Mesenchymal stem cell (in vitro differentiated cells and primary cell): ENCODE measurements at regions not wholly inside any gene's neighbourhood (a gene's known extent, or its start where the extent isn't known, plus 50 kb on each side); places are given as distances from the start of the nearest gene placed in this dataset.
A peak's percentile ranks its signal among the peaks of the same experiment; 100 is the strongest.

Experiments
- DNase-seq: peaks from one replicate; pipeline ENCODE4 v3.0.0-alpha.2; 2013
- H2AFZ ChIP-seq: one replicate; pipeline ENCODE4 v1.6.1; 2013; ENCODE audit warnings: low read depth, mild to moderate bottlenecking, control low read depth, inconsistent platforms, low read length, moderate library complexity
- H2AK5ac ChIP-seq: 2 replicates; pipeline ENCODE4 v1.6.1; 2013; ENCODE audit warnings: low read length, moderate library complexity, mild to moderate bottlenecking, inconsistent platforms; ENCODE audit not compliant: severe bottlenecking
- H2BK120ac ChIP-seq: one replicate; pipeline ENCODE4 v1.6.1; 2013; ENCODE audit warnings: low read depth, mild to moderate bottlenecking, inconsistent platforms, low read length, moderate library complexity
- H2BK12ac ChIP-seq, 2 experiments: one replicate each; pipeline ENCODE4 v1.6.1; 2013; ENCODE audit warnings: inconsistent platforms in 2 of 2, low read length in 2 of 2, mild to moderate bottlenecking in 2 of 2, moderate library complexity in 2 of 2, control low read depth in 1 of 2
- H2BK15ac ChIP-seq: one replicate; pipeline ENCODE4 v1.6.1; 2013; ENCODE audit warnings: mild to moderate bottlenecking, low read depth, inconsistent platforms; ENCODE audit not compliant: poor library complexity, severe bottlenecking
- H2BK5ac ChIP-seq: 2 replicates; pipeline ENCODE4 v1.6.1; 2013; ENCODE audit warnings: low read depth, mild to moderate bottlenecking, low read length, control low read depth, inconsistent platforms; ENCODE audit not compliant: poor library complexity, severe bottlenecking
- H3K14ac ChIP-seq, 2 experiments: one replicate each; pipeline ENCODE4 v1.6.1; 2013; ENCODE audit warnings: inconsistent platforms in 2 of 2, low read length in 2 of 2, control low read depth in 1 of 2, mild to moderate bottlenecking in 1 of 2, moderate library complexity in 1 of 2
- H3K18ac ChIP-seq, 2 experiments: one replicate each; pipeline ENCODE4 v1.6.1; 2013; ENCODE audit warnings: inconsistent platforms in 2 of 2, low read length in 2 of 2, control low read depth in 1 of 2, low read depth in 1 of 2, mild to moderate bottlenecking in 1 of 2
- H3K23ac ChIP-seq, 2 experiments: one replicate each; pipeline ENCODE4 v1.6.1; 2013; ENCODE audit warnings: inconsistent platforms in 2 of 2, low read length in 2 of 2, mild to moderate bottlenecking in 2 of 2, moderate library complexity in 2 of 2, control low read depth in 1 of 2
- H3K27ac ChIP-seq: 2 replicates; pipeline ENCODE4 v1.5.1; 2013; ENCODE audit warnings: mild to moderate bottlenecking, moderate library complexity, low read length, control low read depth, inconsistent platforms; ENCODE audit not compliant: poor library complexity, severe bottlenecking
- H3K27me3 ChIP-seq, 2 experiments: 2 replicates each; pipeline versions ENCODE4 v1.6.1 to v1.7.0; 2013; ENCODE audit warnings: low read length in 2 of 2, mild to moderate bottlenecking in 2 of 2, moderate library complexity in 2 of 2, control low read depth in 1 of 2, inconsistent platforms in 1 of 2; ENCODE audit not compliant: control insufficient read depth in 1 of 2, insufficient read depth in 1 of 2
- H3K36me3 ChIP-seq, 2 experiments: 2 replicates each; pipeline versions ENCODE4 v1.6.1 to v1.7.0; 2013; ENCODE audit warnings: low read length in 2 of 2, control low read depth in 1 of 2, inconsistent platforms in 1 of 2, low read depth in 1 of 2, mild to moderate bottlenecking in 1 of 2; ENCODE audit not compliant: insufficient read depth in 2 of 2, control insufficient read depth in 1 of 2
- H3K4ac ChIP-seq, 2 experiments: one replicate each; pipeline ENCODE4 v1.6.1; 2013; ENCODE audit warnings: inconsistent platforms in 2 of 2, low read length in 2 of 2, mild to moderate bottlenecking in 2 of 2, moderate library complexity in 2 of 2, control low read depth in 1 of 2, low read depth in 1 of 2
- H3K4me1 ChIP-seq: 2 replicates; pipeline ENCODE4 v1.6.1; 2013; ENCODE audit warnings: low read depth, low read length, control low read depth; ENCODE audit not compliant: control insufficient read depth, insufficient read depth
- H3K4me2 ChIP-seq: 2 replicates; pipeline ENCODE4 v1.6.1; 2013; ENCODE audit warnings: low read length, mild to moderate bottlenecking, inconsistent platforms; ENCODE audit not compliant: poor library complexity, severe bottlenecking
- H3K4me3 ChIP-seq, 2 experiments: 2 replicates each; pipeline versions ENCODE4 v1.5.1 to v1.7.0; 2013; ENCODE audit warnings: low read length in 2 of 2, mild to moderate bottlenecking in 2 of 2, control low read depth in 1 of 2, low read depth in 1 of 2; ENCODE audit not compliant: insufficient read depth in 1 of 2
- H3K79me1 ChIP-seq: replicated peaks from 2 replicates; pipeline ENCODE4 v1.6.1; 2013; ENCODE audit warnings: mild to moderate bottlenecking, control low read depth, low read length, inconsistent platforms; ENCODE audit not compliant: poor library complexity, severe bottlenecking
- H3K9ac ChIP-seq: 2 replicates; pipeline ENCODE4 v1.7.0; 2013; ENCODE audit warnings: mild to moderate bottlenecking, low read length, moderate library complexity
- H3K9me3 ChIP-seq: 2 replicates; pipeline ENCODE4 v1.7.0; 2013; ENCODE audit warnings: mild to moderate bottlenecking, low read length; ENCODE audit not compliant: control insufficient read depth
- H4K8ac ChIP-seq: one replicate; pipeline ENCODE4 v1.6.1; 2013; ENCODE audit warnings: inconsistent platforms, mild to moderate bottlenecking, low read length, moderate library complexity
- H4K91ac ChIP-seq: one replicate; pipeline ENCODE4 v1.6.1; 2013; ENCODE audit warnings: mild to moderate bottlenecking, low read length, inconsistent platforms
- WGBS: methylation state at CpG from one replicate; pipeline ENCODE4 v1.1.7; 2013; ENCODE audit warnings: mixed read lengths; 5-methylcytosine and 5-hydroxymethylcytosine counted together

GRCh38 chr16:13332713-13333255 lies 431.4 kb downstream of the SHISA9 start:
- Histone ChIP-seq H2BK15ac (no peak overlapping the region), H4K91ac (no peak overlapping the region), H3K9me3 (no peaks in the 10 kb centered on the region), H3K4me3 (no peak overlapping the region), H3K4me1 (no peaks in the 10 kb centered on the region), H2BK5ac (no peak overlapping the region), H3K23ac (no peak overlapping the region), H3K27me3 (no peaks in the 10 kb centered on the region), H3K18ac (no peak overlapping the region), H2AFZ (no peak overlapping the region), H3K4me2 (no peak overlapping the region), H3K36me3 (no peaks in the 10 kb centered on the region), H4K8ac (no peak overlapping the region), H3K79me1 (no peaks in the 10 kb centered on the region), H3K27ac (no peak overlapping the region), H3K14ac (no peak overlapping the region), H3K4ac (no peak overlapping the region), H2BK120ac (no peak overlapping the region), H2AK5ac (no peak overlapping the region), H2BK12ac (no peak overlapping the region), H3K9ac (no peak overlapping the region)
- WGBS = 60% methylated on average over 7 of the region's 7 CpGs
- no peak for DNase-seq

GRCh38 chr16:13333336-13333735 lies 431.9 kb downstream of the SHISA9 start:
- Histone ChIP-seq H3K4me2 (no peak overlapping the region), H3K4ac (no peak overlapping the region), H2AK5ac (no peak overlapping the region), H3K27ac (no peak overlapping the region), H4K8ac (no peak overlapping the region), H4K91ac (no peak overlapping the region), H3K79me1 (no peaks in the 10 kb centered on the region), H2AFZ (no peak overlapping the region), H2BK15ac (no peak overlapping the region), H2BK120ac (no peak overlapping the region), H3K14ac (no peak overlapping the region), H3K36me3 (no peaks in the 10 kb centered on the region), H2BK5ac (no peak overlapping the region), H3K9ac (no peak overlapping the region), H3K4me1 (no peaks in the 10 kb centered on the region), H3K9me3 (no peaks in the 10 kb centered on the region), H2BK12ac (no peak overlapping the region), H3K23ac (no peak overlapping the region), H3K27me3 (no peaks in the 10 kb centered on the region), H3K18ac (no peak overlapping the region), H3K4me3 (no peak overlapping the region)
- DNase-seq = no peak
- 44% methylated on average over 1 of the region's 2 CpGs for WGBS

GRCh38 chr16:13335879-13336278 lies 434.5 kb downstream of the SHISA9 start:
- no peak overlapping the region for H3K9ac ChIP-seq
- H4K8ac ChIP-seq = no peak overlapping the region
- H2BK5ac ChIP-seq = no peak overlapping the region
- H3K4me2 ChIP-seq = no peak overlapping the region
- H3K14ac ChIP-seq = no peak overlapping the region
- no peak overlapping the region for H2AFZ ChIP-seq
- H3K4me1 ChIP-seq = no peaks in the 10 kb centered on the region
- no peak overlapping the region for H3K4me3 ChIP-seq
- no peaks in the 10 kb centered on the region for H3K79me1 ChIP-seq
- H3K18ac ChIP-seq = no peak overlapping the region
- peaks cover 5% of the 10 kb centered on the region for H3K9me3 ChIP-seq
- no peak overlapping the region for H4K91ac ChIP-seq
- H2AK5ac ChIP-seq = no peak overlapping the region
- H3K27ac ChIP-seq = no peak overlapping the region
- H2BK120ac ChIP-seq = no peak overlapping the region
- H3K27me3 ChIP-seq = no peaks in the 10 kb centered on the region
- H2BK15ac ChIP-seq = no peak overlapping the region
- WGBS = 75% methylated on average over 4 of the region's 6 CpGs
- no peak for DNase-seq
- H3K36me3 ChIP-seq = no peaks in the 10 kb centered on the region
- H3K23ac ChIP-seq = no peak overlapping the region
- no peak overlapping the region for H2BK12ac ChIP-seq
- H3K4ac ChIP-seq = no peak overlapping the region

GRCh38 chr16:13336335-13336734 lies 434.9 kb downstream of the SHISA9 start:
- no peaks in the 10 kb centered on the region for H3K79me1 ChIP-seq
- no peak overlapping the region for H2BK15ac ChIP-seq
- no peak overlapping the region for H2BK5ac ChIP-seq
- H3K36me3 ChIP-seq = no peaks in the 10 kb centered on the region
- H3K9me3 ChIP-seq = peaks cover 5% of the 10 kb centered on the region
- no peak overlapping the region for H2AFZ ChIP-seq
- H4K91ac ChIP-seq = no peak overlapping the region
- no peak overlapping the region for H3K4me2 ChIP-seq
- no peak overlapping the region for H3K9ac ChIP-seq
- WGBS = 80% methylated on average over 1 of the region's 1 CpG
- no peak overlapping the region for H3K4ac ChIP-seq
- peak overlapping the region; percentile 22 for H2AK5ac ChIP-seq
- H3K14ac ChIP-seq = no peak overlapping the region
- H3K27me3 ChIP-seq = no peaks in the 10 kb centered on the region
- H3K18ac ChIP-seq = no peak overlapping the region
- H3K27ac ChIP-seq = no peak overlapping the region
- DNase-seq = no peak
- H3K23ac ChIP-seq = no peak overlapping the region
- H2BK12ac ChIP-seq = no peak overlapping the region
- H3K4me3 ChIP-seq = no peak overlapping the region
- H2BK120ac ChIP-seq = no peak overlapping the region
- H4K8ac ChIP-seq = no peak overlapping the region
- H3K4me1 ChIP-seq = no peaks in the 10 kb centered on the region
